ENCODE measurements at regions not wholly inside any gene's neighbourhood (a gene's known extent, or its start where the extent isn't known, plus 50 kb on each side); places are given as distances from the start of the nearest gene placed in this dataset.
A peak's percentile ranks its signal among the peaks of the same experiment; 100 is the strongest.
"Not testable (repeated sequence)": the region's sequence is repeated elsewhere in the genome, so short reads cannot be mapped to it uniquely, and the experiment has no call there.

GRCh38 chr3:176149567-176149966 lies 1047.7 kb downstream of the TBL1XR1 start:
- DNase-seq, result no peak

GRCh38 chr3:176147251-176147650 lies 1050.0 kb downstream of the TBL1XR1 start:
- peak; percentile 97 for DNase-seq

GRCh38 chr3:176141837-176142236 lies 1055.4 kb downstream of the TBL1XR1 start:
- no peak for DNase-seq

GRCh38 chr3:176120507-176120906 lies 1076.8 kb downstream of the TBL1XR1 start:
- no peak for DNase-seq

GRCh38 chr3:176119826-176120225 lies 1077.5 kb downstream of the TBL1XR1 start:
- no peak for DNase-seq

- no peak for DNase-seq
Measured at GRCh38 chr3:176106380-176106779, 1090.9 kb downstream of the TBL1XR1 start.

GRCh38 chr3:176097027-176097426 lies 1100.3 kb downstream of the TBL1XR1 start:
- DNase-seq, result peak; percentile 4

GRCh38 chr3:176093892-176094291 lies 1103.4 kb downstream of the TBL1XR1 start:
- DNase-seq, result not testable (repeated sequence)

- DNase-seq, result no peak
Measured at GRCh38 chr3:176090727-176091126, 1106.6 kb downstream of the TBL1XR1 start.

GRCh38 chr3:176088962-176089383 lies 1108.3 kb downstream of the TBL1XR1 start:
- no peak for DNase-seq

GRCh38 chr3:176087066-176087697 lies 1110.1 kb downstream of the TBL1XR1 start:
- no peak for DNase-seq

GRCh38 chr3:176079785-176080184 lies 1117.5 kb downstream of the TBL1XR1 start:
- DNase-seq, result no peak

- DNase-seq, result no peak
Measured at GRCh38 chr3:176078906-176079305, 1118.4 kb downstream of the TBL1XR1 start.

GRCh38 chr3:176075491-176075890 lies 1121.8 kb downstream of the TBL1XR1 start:
- DNase-seq, result no peak

- DNase-seq, result no peak
Measured at GRCh38 chr3:176075046-176075445, 1122.2 kb downstream of the TBL1XR1 start.

- DNase-seq, result no peak
Measured at GRCh38 chr3:176074096-176074495, 1123.2 kb downstream of the TBL1XR1 start.

GRCh38 chr3:176071943-176072342 lies 1125.3 kb downstream of the TBL1XR1 start:
- DNase-seq, result no peak

GRCh38 chr3:176068750-176069149 lies 1128.5 kb downstream of the TBL1XR1 start:
- no peak for DNase-seq

- DNase-seq, result no peak
Measured at GRCh38 chr3:176058856-176059255, 1138.4 kb downstream of the TBL1XR1 start.

- no peak for DNase-seq
Measured at GRCh38 chr3:176055836-176056235, 1141.4 kb downstream of the TBL1XR1 start.

- no peak for DNase-seq
Measured at GRCh38 chr3:176051766-176052165, 1145.5 kb downstream of the TBL1XR1 start.

GRCh38 chr3:176046703-176047102 lies 1150.6 kb downstream of the TBL1XR1 start:
- peak; percentile 47 for DNase-seq

GRCh38 chr3:176041812-176042211 lies 1155.5 kb downstream of the TBL1XR1 start:
- DNase-seq, result no peak

GRCh38 chr3:176041185-176041584 lies 1156.1 kb downstream of the TBL1XR1 start:
- DNase-seq, result no peak

- no peak for DNase-seq
Measured at GRCh38 chr3:176037636-176038035, 1159.6 kb downstream of the TBL1XR1 start.

Data from DMS53 (cell line).